ENCODE measurements at regions not wholly inside any gene's neighbourhood (a gene's known extent, or its start where the extent isn't known, plus 50 kb on each side); places are given as distances from the start of the nearest gene placed in this dataset.
A peak's percentile ranks its signal among the peaks of the same experiment; 100 is the strongest.

DNA sequence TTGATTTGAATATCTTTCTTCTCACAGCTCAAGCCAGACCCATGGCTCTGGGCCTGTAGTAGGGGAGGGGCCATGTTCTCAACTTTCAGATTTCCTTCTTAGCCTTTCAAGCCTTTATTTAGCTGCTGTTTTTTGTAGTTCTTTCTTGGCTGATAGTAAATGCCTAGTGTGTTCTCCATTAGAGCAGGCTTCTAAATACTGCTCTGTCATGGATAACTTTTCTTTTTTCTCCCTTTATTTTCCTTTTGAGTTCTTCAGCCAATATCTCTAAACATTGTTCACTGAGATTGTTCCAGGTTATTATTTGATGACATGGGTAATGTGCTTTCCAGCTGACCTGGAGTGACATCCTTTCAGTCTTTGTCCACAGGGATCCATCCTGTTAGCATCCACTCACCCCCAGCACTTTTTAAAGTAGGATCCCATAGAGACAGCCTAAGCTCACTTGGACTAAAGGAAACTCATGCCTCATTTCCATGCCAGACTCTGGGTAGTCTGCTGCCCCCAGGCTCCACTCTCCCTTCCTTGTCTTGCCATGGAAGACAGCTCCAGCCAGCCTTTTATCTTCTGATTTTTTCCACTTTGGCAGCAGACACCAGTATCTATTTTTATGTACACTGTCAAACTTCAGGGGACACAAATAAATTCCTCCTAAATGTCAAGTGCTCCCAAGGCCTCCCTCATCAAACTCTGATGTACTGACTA lies 645.6 kb downstream of the RNF144B start:
- DNase-seq (ENCODE audit: low read depth in 4 of 4, low spot score in 3 of 4) = no peak

DNA sequence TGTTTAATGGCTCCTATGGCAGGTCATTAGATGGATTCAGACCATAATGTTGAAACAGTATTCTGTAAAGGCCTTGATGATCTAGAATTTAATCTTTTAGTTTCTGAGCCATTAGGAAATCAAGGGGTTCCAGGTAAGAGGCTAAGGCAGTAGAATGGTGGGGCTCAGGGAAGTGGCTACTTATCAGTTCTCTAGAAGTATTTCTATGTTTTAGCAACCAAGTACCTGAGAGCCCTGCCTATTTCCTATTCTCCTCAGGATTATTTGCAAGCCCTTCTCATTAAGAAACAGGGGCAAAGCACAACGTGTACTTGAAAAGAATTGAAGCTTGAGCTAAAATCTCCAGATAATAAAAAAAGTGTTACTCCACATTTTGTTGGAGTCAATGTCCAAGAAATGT lies 646.5 kb downstream of the RNF144B start:
- no peak for DNase-seq (ENCODE audit: low read depth in 4 of 4, low spot score in 3 of 4)

DNA sequence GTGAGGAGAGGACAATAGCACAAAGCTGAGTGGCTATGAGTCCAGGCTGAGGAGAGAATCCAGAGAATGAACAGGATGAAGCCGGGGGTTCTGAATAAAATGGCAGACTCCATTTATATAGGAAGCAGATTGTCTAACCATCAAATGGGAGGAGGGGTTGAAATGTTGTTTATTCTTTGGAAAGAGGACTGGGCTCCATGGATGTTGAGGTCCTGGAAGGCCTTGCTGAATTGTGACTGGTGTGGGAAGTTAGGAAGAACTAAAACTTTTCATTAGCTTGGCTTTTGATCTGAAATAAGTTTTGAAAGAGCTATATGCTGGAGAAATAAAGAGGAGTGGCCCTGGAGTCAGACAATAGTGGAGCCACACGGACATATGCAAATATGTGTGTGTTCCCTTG lies 647.8 kb downstream of the RNF144B start:
- DNase-seq (ENCODE audit: low read depth in 4 of 4, low spot score in 3 of 4) = no peak

DNA sequence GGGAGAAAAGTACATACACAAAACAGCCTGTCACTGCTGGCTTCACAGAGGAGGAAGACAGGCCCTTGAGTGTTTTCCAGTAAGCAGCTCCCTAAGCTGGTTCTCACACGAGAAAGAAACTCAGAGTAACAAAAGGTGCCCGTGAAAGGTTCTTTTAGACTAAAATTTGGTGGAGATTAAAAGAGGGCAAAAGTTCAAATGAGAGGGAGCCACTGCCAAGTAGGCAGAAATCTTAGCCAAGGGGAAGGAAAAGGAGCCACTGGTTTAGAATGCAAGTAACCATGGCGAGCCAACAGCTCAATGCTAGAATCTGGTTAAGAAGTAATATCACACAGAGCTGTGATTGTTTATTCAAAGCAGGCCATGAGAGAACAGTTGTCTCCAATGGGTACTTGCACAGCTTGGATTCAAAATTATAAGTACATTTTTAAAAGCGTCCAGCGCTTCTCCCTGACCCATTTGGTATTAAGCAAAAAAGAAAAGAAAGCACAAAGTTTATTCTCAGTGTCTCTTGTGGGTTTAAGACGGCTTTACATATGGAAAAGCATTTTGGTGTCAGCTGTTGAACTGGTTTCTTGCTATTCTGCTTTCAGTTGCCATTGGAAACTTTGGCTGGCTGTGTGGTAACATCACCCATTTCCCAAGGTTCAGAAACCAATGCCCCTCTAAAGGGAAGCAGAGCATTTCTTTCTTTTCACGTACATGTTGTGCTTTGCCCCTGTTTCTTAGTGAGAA lies 648.5 kb downstream of the RNF144B start:
- DNase-seq (ENCODE audit: low read depth in 4 of 4, low spot score in 3 of 4) = no peak

DNA sequence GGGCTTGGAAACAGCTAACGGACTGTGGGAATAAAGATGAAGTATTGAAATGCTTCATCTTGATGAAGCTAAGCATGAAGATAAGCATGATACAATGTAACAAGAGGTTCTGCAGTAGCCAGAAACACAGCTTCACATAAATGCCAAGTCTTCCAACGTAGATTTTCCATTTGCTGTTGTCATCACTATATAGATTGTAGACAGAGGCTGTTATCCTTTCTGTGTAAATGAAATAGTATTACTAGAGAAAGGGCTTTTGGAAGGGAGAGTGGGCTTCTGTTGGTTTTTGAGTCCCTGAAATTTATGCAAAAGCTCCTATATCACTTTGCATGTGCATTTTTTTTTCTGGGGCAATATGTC lies 649.0 kb downstream of the RNF144B start:
- DNase-seq (ENCODE audit: low read depth in 4 of 4, low spot score in 3 of 4) = no peak

DNA sequence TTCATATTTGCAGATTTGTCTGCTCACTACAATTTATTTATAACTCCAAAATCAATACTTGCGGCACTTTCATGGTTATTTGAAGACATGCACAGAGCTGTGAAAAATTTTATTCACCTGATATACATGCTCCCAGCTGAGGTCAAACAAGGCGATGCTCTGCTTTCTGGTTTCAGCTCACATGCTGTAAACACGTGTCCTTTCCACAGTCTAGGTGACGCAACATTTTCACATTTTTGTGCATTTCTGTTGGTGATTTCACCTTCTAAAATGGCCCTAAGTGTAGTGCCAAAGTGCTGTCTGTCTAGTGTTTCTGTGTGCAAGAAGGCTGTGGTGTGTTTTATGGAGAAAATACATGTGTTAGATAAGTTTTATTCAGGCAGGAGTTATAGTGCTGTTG lies 650.5 kb downstream of the RNF144B start:
- no peak for DNase-seq (ENCODE audit: low read depth in 4 of 4, low spot score in 3 of 4)

DNA sequence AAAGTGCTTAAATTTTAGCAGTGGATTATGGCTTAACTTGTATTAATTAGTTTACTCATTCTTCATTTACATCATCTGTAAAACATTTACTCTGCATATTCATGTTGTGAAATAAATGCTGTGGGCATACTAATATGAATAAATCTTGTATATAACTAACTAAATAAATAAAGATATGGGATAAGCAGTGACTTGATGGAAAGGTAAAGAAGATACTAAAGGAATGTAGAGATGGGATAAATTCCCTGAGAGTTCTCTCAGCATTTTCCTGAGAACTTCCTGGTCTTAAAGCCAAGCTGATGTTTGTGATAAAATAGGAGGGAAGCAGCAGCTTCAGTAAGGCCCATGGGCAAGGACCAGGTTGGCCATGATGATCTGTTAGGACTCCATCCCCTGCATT lies 652.1 kb downstream of the RNF144B start:
- no peak for DNase-seq (ENCODE audit: low read depth in 4 of 4, low spot score in 3 of 4)

DNA sequence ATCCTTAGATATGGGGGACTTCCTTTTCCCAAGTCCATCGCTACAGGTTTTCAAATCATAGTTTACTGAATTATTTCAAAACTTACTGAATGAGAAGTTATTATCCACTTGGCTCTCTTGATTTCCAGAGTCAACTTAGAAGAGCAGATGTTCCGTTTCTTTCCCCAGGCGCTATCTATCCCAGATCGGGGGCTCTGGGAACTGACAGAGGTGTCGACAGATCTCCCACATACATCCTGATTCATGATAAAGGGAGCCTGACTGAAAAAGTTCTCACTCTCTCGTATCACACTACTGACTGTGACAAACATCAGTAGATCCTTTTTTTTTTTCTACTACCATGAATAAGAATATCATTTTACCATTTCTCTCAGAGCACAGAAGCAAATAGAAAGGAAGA lies 654.8 kb downstream of the RNF144B start:
- no peak for DNase-seq (ENCODE audit: low read depth in 4 of 4, low spot score in 3 of 4)

DNA sequence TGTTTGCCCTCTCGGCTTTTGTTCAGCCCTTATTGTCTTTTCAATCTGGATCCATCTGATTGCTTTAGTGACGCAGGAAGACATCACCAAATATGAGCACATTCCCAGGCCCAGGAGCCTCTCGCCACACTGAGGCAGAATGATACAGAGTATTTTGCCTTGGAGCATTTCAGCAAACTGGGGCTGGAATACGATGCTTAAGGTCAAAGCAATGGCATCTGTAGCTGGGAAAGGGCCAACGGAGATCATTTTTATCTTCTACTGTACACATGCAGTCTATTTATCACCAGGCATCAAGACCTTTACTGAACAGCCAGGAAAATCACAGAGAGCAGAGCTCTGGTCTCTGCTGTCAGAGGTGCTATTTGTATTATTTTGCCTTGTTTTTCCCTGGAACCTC lies 655.3 kb downstream of the RNF144B start:
- no peak for DNase-seq (ENCODE audit: low read depth in 4 of 4, low spot score in 3 of 4)

DNA sequence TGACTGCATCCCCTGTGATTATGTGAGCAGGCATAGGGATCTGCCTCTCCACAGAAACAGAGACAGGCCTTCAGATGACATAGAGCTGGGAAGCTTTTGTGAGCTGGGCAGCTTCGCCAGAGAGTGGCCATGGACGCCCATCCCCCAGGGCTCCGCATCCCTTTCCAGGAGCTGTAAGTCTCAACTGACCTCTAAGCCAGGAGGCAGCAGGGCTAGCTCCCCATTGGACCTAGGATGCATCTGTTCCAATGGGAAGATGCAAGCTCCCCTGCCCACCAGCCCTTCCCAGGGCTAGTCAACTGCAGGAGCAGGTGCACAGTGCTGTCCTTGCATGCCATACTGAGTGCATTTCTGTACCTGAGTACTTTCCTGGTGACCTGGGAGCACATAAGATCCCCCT lies 663.6 kb downstream of the RNF144B start:
- DNase-seq (ENCODE audit: low read depth in 4 of 4, low spot score in 3 of 4) = no peak

DNA sequence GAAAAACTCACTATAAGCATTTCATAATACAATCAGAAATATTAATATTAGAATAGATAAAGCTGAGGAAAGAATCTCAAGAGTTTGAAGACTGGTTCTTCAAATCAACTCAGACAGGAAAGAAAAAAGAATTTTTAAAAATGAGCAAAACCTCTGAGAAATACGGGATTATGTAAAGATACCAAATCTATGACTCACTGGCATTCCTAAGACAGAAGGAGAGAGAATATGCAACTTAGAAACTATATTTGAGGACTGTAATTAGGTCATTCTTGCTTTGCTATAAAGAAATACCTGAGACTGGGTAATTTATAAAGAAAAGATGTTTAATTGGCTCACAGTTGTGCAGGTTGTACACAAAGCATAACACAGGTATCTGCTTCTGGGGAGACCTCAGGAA lies 665.1 kb downstream of the RNF144B start:
- no peak for DNase-seq (ENCODE audit: low read depth in 4 of 4, low spot score in 3 of 4)

DNA sequence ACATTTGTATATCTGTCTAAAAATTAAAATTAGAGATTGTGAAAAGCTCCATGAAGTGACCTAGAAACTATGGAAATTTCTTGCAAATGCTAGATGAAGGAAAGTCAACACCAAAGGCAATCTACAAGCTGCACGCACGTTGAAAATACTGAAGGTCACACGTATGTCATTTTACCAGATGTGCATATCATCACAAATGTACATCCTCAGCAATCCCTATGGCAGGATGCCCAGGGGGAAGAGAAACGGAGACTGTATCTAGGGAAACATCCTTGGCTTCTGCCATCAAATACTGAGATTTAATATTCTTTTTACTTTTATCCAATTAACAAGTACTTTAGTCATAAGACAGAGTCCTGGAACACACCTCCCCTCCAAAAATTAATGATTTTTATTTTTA lies 672.0 kb downstream of the RNF144B start:
- DNase-seq (ENCODE audit: low read depth in 4 of 4, low spot score in 3 of 4) = no peak

DNA sequence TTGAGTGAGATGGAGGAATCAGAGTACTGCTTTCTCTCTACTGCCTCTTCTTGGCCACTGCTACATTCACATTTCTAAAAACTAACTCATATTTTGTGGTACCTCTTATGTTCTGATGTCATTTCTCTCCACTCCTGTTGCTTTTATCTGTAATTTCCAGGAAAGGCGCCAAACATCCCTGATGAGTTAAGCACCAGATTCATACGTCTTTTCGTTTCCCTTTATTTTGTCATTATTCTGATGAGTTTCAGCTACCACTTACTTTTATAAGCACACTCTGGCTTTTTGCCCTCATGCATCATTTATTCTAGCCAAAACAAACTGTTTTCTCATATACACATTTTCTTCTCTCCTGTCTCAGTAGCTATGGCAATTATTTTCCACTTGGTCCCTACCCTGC lies 680.0 kb downstream of the RNF144B start:
- DNase-seq (ENCODE audit: low read depth in 4 of 4, low spot score in 3 of 4) = no peak

DNA sequence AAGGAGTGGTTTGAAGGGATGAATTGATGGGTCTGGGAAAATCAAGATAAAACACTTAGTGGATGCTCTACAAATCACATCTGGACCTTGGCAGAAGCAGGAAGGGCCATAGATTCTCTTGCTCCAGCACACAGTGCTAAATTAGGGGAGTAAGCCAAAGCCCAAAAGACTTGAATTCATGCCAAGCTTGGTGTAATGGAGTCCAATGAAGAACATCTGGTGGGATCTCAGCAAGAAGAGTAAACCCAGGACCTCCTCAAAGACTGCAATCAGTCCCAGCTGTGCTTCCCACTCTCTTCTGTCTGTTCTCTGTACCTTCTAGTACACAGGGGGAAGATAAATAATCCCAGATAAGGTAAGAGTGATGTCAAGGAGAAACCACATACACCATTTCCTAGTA lies 683.4 kb downstream of the RNF144B start:
- DNase-seq (ENCODE audit: low read depth in 4 of 4, low spot score in 3 of 4) = peak in 3 of 4 donors; percentile 12 to 17 (median 12)

DNA sequence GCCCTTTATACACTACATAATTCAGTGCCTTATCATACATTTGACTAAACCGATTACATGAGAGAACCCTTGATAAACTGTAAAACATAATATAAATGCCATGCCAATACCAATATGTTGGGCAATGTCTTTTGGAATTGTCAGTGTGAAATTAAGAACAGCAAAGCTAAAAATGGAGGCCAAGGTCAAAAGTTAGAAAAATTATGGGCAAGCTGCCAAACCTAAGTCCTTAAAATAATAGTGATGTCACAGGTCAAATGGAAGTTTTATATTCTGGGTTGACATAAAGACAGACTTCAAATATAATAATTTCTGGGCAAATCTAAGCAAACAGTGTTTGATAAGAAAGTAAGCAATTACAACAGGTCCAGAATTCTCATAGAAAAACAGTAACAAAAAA lies 696.7 kb downstream of the RNF144B start:
- DNase-seq (ENCODE audit: low read depth in 4 of 4, low spot score in 3 of 4) = no peak

DNA sequence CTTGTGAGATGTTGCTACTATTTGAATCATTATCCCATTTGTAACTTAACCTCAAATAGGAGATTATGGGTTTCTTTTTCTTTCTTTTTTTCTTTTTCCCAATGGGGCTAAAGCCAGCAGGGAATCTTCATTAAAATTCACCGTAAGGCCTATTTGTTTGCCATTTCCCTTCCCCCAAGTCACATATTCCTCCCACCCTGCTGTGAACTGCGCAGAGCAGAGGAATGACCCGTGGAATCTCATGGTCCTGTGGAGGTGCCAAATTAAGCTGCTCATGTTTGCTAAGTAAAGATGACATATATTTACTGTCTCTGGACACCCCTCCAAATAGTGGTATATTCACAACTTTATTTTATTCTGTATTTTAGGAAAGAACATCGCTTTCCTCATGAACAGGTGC lies 699.3 kb downstream of the RNF144B start:
- no peak for DNase-seq (ENCODE audit: low read depth in 4 of 4, low spot score in 3 of 4)

DNA sequence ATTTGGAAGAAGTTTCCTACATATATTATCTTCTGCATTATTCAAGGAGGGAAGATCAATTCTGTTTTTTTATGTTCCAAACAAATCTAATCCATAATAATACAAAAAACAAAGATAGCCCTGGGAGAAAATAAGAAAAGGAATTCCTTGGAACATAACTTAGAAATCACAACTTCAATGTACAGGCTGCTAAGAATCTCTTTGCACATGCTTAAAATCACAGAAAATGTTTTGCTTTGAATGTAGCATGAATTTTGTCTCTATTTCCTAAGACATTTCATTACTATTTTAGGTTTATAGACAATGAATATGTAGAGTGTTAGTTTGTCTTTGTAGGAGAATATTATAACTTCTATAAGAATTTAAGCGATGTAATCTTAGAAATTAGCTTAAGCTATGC lies 700.1 kb downstream of the RNF144B start:
- no peak for DNase-seq (ENCODE audit: low read depth in 4 of 4, low spot score in 3 of 4)

DNA sequence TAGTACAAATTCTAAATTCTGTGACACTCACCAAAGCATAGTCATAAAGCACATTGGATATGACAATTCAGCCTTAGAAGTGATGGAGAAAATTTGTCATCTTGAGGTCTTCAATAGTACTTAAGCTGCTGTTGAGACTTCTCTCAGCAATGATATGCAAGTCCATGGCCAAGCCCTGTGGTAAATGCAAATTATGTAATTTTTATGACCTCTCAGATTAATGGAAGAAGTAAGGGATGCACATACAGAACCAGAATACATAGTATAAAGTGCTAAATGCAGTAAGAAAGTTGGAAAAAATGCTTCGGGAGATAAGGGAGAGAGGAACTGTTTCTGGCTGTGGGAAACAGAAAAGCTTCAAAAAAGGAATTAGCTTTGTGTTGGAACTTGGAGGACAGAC lies 700.7 kb downstream of the RNF144B start:
- no peak for DNase-seq (ENCODE audit: low read depth in 4 of 4, low spot score in 3 of 4)

DNA sequence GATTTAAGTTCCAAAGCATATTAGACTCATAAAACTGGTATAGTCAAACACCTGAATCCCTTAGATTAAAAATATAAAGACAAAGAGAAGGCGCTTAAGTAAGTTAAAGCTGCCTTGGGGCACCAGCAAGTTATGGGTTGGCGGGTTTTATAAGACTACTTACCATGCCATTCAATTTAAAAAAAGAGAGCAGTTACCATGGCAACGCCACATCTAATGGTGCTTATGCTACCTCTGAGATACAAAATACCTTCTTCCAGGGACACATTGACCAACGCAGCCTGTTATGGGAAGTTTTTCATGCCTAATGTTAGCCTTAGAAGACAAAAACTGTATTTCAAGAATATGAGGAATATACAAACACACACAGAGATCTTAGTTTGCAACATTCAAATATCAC lies 713.6 kb downstream of the RNF144B start:
- no peak for DNase-seq (ENCODE audit: low read depth in 4 of 4, low spot score in 3 of 4)

DNA sequence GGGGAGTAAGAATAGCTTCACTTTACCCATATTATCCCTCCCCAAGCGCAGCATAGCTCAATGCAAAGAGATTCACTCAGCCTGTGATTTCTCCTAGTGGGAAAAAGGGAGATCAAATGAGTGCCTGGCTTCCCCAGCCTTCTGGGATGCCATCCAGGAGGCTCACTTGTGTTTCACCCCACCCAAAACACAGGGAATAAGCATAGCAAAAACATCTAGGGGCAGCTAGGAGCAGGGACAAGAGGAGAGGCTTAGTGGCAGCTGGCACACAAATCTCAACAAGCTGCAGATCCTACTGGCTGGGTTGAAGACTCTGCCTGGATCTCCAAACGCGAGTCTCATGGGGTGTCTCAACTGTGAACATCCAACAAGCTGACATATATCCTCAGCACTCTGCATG lies 715.8 kb downstream of the RNF144B start:
- no peak for DNase-seq (ENCODE audit: low read depth in 4 of 4, low spot score in 3 of 4)

DNA sequence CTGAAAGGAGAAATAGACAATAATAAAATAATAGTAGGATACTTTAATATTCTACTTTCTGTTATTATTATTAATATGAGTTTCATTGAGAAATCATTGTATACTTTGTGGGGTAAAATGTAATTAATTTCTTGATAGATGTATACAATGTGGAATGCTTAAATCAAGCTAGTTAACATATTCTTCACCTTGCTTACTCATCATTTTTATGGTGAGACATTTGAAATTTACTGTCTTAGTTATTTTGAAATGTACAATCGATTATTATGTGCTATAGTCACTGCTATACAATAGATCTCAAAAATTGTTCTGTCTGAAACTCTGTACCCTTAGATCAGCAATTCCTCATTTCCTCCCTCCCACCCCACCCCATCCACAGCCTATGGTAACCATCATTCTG lies 720.3 kb downstream of the RNF144B start:
- DNase-seq (ENCODE audit: low read depth in 4 of 4, low spot score in 3 of 4) = no peak

DNA sequence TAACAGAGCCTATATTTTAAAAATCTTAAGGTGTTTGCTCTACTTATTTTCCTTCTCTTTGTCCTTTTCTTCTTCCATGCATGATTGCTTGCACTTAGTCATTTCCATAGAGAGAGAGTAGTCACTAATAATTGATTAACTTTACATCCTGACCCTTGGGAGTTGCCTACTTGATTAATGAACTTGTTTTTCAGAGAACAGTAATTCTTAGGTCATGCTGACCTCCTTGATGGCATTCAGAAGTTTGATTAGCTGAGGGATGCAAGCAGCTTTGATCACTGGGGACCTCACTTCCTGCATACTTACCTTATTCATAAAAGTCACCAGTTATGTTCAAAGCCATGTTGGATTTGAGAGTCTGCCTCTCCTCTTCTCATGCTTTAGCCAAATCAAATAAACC lies 715.6 kb upstream of the ID4 start:
- no peak for DNase-seq (ENCODE audit: low read depth in 4 of 4, low spot score in 3 of 4)

DNA sequence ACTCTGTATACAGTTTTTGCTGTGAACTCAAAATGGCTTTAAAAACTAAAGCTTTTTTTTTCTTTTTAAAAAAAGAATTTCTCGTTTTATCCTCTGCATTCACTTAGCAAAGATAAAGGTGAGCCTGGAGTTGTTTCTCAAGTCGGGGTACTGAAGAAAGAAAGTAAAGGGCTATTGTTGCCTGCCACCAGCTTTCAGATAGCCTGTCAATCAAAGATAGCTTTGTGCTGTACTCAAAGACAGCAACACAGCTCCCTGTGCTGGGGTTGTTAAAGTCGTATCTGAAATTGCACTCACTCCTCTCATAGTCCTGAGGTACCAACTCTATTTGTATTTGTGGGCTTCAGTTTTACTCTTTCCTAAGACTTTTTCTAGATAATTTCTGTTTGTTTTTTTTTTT lies 710.1 kb upstream of the ID4 start:
- DNase-seq (ENCODE audit: low read depth in 4 of 4, low spot score in 3 of 4) = no peak
